Neural cell (in vitro differentiated cells): ENCODE measurements at regions not wholly inside any gene's neighbourhood (a gene's known extent, or its start where the extent isn't known, plus 50 kb on each side); places are given as distances from the start of the nearest gene placed in this dataset.

Source experiments
- H2AFZ ChIP-seq: fragments of 200-600, 300-800 bp; sonication (generic), shearing (Covaris generic); 2 replicates; pipeline ENCODE4 v1.6.0; 2014; ENCODE audit warnings: low read depth, mild to moderate bottlenecking, antibody characterized with exemption, low read length, moderate library complexity
- H3F3A ChIP-seq: fragments of 200-600 bp; shearing (Covaris generic); 2 replicates; pipeline ENCODE4 v1.6.1; 2016; ENCODE audit warnings: mild to moderate bottlenecking, moderate library complexity, mixed read lengths, antibody characterized with exemption, low read length; ENCODE audit not compliant: insufficient read depth, poor library complexity, severe bottlenecking
- H3K27ac ChIP-seq: fragments of 200-600, 300-800 bp; sonication (generic), shearing (Covaris generic); 2 replicates; pipeline ENCODE4 v1.5.1; 2014; ENCODE audit warnings: mild to moderate bottlenecking, low read length, moderate library complexity
- H3K27me3 ChIP-seq: fragments of 300-800, 200-600 bp; sonication (generic), shearing (Covaris generic); 2 replicates; pipeline ENCODE4 v1.6.0; 2014; ENCODE audit warnings: mild to moderate bottlenecking, low read depth, low read length, moderate library complexity; ENCODE audit not compliant: insufficient read depth
- H3K36me3 ChIP-seq: fragments of 300-800, 200-600 bp; sonication (generic), shearing (Covaris generic); 2 replicates; pipeline ENCODE4 v1.5.1; 2014; ENCODE audit warnings: mild to moderate bottlenecking, antibody characterized with exemption, low read length, moderate library complexity; ENCODE audit not compliant: insufficient read depth
- H3K4me2 ChIP-seq: fragments of 300-800, 200-600 bp; sonication (generic), shearing (Covaris generic); 2 replicates; pipeline ENCODE4 v1.6.0; 2014; ENCODE audit warnings: mild to moderate bottlenecking, low read length
- H3K4me3 ChIP-seq: fragments of 300-800, 200-600 bp; sonication (generic), shearing (Covaris generic); 2 replicates; pipeline ENCODE4 v1.5.1; 2014; ENCODE audit warnings: mild to moderate bottlenecking, low read length, moderate library complexity
- H3K79me2 ChIP-seq: fragments of 200-600 bp; shearing (Covaris generic); replicated peaks from 2 replicates; pipeline ENCODE4 v1.6.0; 2014; ENCODE audit warnings: mild to moderate bottlenecking, low read length, moderate library complexity; ENCODE audit not compliant: insufficient read depth
- H3K9ac ChIP-seq: fragments of 300-800, 200-600 bp; sonication (generic), shearing (Covaris generic); 2 replicates; pipeline ENCODE4 v1.6.1; 2016; ENCODE audit warnings: mild to moderate bottlenecking, low read length, mixed read lengths
- H3K9me2 ChIP-seq: fragments of 200-600 bp; shearing (Covaris generic); 2 replicates; pipeline ENCODE4 v1.6.1; 2016; ENCODE audit warnings: mild to moderate bottlenecking, low read length, mixed read lengths; ENCODE audit not compliant: insufficient read depth
- H3K9me3 ChIP-seq: fragments of 200-600, 300-800 bp; sonication (generic), shearing (Covaris generic); 2 replicates; pipeline ENCODE4 v1.6.1; 2016; ENCODE audit warnings: mild to moderate bottlenecking, mixed run types, low read length, moderate library complexity, mixed read lengths
- H4K20me1 ChIP-seq: fragments of 200-600 bp; shearing (Covaris generic); 2 replicates; pipeline ENCODE4 v1.6.1; 2016; ENCODE audit warnings: mild to moderate bottlenecking, mixed run types; ENCODE audit not compliant: insufficient read depth
- EP300 ChIP-seq: fragments of 450-650 bp; conservative IDR thresholded peaks from 2 replicates; pipeline ENCODE4 v1.6.1; 2014; ENCODE audit warnings: antibody characterized with exemption, mild to moderate bottlenecking, moderate library complexity; ENCODE audit not compliant: poor library complexity, severe bottlenecking
- EZH2 ChIP-seq: fragments of 200-600, 300-800 bp; shearing (Covaris generic), sonication (generic); IDR thresholded peaks from 2 replicates; pipeline ENCODE4 v1.6.1; 2014; ENCODE audit warnings: antibody characterized with exemption, low read length, borderline replicate concordance, mild to moderate bottlenecking; ENCODE audit not compliant: insufficient read depth, poor library complexity, severe bottlenecking
- MXI1 ChIP-seq: fragments of 450-650 bp; conservative IDR thresholded peaks from 2 replicates; pipeline ENCODE4 v1.6.1; 2014; ENCODE audit warnings: antibody characterized with exemption, mild to moderate bottlenecking; ENCODE audit not compliant: poor library complexity, severe bottlenecking
- POLR2AphosphoS5 ChIP-seq: IDR thresholded peaks from 2 replicates; pipeline ENCODE4 v1.6.1; 2012
- RAD21 ChIP-seq: fragments of 450-650 bp; conservative IDR thresholded peaks from 2 replicates; pipeline ENCODE4 v1.6.1; 2014; ENCODE audit warnings: antibody characterized with exemption, mild to moderate bottlenecking, moderate library complexity
- SMC3 ChIP-seq: fragments of 450-650 bp; conservative IDR thresholded peaks from 2 replicates; pipeline ENCODE4 v1.6.1; 2014; ENCODE audit warnings: antibody characterized with exemption, mild to moderate bottlenecking, moderate library complexity; ENCODE audit not compliant: poor library complexity
- TAF1 ChIP-seq: IDR thresholded peaks from 2 replicates; pipeline ENCODE4 v1.6.1; 2012; ENCODE audit warnings: low read depth
- TF ChIP-seq, protein P1 (sequence below): fragments of 450-650 bp; IDR thresholded peaks from 2 replicates; pipeline ENCODE4 v1.5.1; 2014; ENCODE audit warnings: antibody characterized with exemption, mild to moderate bottlenecking, moderate library complexity; ENCODE audit not compliant: poor library complexity, severe bottlenecking
- TF ChIP-seq, protein P2 (sequence below): IDR thresholded peaks from 2 replicates; pipeline ENCODE4 v1.6.1; 2012; ENCODE audit warnings: borderline replicate concordance

DNA sequence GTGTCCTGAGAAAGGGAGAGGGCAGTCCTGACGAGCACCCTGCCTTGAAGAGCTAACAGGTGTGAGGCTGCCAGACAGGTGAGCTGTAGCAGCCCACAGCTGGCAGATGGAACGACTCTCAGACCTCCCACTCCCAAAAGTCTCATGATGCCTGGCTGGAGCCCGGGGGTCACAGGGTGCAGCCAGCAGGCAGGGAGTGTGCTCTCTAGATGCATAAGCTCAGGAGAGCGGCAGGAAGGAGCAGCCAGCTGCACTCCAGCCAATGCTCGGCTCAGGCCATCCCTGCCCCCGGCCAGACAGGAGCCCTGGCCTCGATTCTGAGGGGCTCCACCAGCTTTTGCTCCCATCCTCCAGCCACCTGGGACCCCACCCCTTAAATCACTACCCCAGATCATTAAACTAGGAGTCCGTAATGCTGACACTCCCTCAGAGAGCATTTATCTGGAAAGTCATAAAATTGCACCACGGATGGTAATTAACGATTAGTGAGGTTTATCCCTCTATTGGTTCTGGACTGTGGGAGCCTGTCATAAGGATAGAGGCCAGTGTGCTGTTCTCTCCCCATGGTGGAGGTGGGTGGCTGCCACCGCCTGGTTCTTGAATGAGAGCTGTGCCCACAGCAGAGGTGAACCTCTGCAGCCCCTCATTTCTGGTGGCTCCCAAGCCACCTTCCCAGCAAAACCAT lies 63.5 kb upstream of the ZMIZ1 start:
- H3F3A ChIP-seq, result no peaks in the 10 kb centered on the region
- H3K4me2 ChIP-seq, result no peak overlapping the region

DNA sequence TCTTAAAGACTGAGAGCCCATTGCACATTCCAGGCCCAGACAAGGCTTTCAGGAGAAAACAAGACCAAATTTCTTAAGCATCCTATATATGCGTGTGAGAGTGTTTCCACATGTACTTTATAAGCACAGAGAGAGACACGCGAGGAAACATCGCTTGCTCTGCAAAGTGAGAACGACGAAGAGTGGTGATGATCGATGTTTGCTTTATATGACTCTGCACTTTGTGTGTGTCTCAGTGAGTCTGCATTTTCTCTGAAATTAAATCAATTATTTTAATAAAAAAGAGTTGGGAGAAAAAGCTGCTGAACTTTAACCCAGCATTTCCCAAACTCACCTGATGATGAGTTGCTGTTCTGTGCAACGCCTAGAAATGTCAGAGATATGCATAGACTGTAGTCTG lies 61.7 kb upstream of the ZMIZ1 start:
- Histone ChIP-seq H3K9me3 (no peaks in the 10 kb centered on the region), H3K9ac (no peak overlapping the region), H2AFZ (no peak overlapping the region), H3K9me2 (no peaks in the 10 kb centered on the region), H3K27ac (no peak overlapping the region), H3K79me2 (no peaks in the 10 kb centered on the region), H4K20me1 (no peaks in the 10 kb centered on the region), H3F3A (no peaks in the 10 kb centered on the region), H3K4me3 (no peak overlapping the region), H3K36me3 (no peaks in the 10 kb centered on the region), H3K4me2 (no peak overlapping the region), H3K27me3 (no peaks in the 10 kb centered on the region)
- TF ChIP-seq, protein P1, sequence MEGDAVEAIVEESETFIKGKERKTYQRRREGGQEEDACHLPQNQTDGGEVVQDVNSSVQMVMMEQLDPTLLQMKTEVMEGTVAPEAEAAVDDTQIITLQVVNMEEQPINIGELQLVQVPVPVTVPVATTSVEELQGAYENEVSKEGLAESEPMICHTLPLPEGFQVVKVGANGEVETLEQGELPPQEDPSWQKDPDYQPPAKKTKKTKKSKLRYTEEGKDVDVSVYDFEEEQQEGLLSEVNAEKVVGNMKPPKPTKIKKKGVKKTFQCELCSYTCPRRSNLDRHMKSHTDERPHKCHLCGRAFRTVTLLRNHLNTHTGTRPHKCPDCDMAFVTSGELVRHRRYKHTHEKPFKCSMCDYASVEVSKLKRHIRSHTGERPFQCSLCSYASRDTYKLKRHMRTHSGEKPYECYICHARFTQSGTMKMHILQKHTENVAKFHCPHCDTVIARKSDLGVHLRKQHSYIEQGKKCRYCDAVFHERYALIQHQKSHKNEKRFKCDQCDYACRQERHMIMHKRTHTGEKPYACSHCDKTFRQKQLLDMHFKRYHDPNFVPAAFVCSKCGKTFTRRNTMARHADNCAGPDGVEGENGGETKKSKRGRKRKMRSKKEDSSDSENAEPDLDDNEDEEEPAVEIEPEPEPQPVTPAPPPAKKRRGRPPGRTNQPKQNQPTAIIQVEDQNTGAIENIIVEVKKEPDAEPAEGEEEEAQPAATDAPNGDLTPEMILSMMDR, result no peak
- TF ChIP-seq, protein P2, sequence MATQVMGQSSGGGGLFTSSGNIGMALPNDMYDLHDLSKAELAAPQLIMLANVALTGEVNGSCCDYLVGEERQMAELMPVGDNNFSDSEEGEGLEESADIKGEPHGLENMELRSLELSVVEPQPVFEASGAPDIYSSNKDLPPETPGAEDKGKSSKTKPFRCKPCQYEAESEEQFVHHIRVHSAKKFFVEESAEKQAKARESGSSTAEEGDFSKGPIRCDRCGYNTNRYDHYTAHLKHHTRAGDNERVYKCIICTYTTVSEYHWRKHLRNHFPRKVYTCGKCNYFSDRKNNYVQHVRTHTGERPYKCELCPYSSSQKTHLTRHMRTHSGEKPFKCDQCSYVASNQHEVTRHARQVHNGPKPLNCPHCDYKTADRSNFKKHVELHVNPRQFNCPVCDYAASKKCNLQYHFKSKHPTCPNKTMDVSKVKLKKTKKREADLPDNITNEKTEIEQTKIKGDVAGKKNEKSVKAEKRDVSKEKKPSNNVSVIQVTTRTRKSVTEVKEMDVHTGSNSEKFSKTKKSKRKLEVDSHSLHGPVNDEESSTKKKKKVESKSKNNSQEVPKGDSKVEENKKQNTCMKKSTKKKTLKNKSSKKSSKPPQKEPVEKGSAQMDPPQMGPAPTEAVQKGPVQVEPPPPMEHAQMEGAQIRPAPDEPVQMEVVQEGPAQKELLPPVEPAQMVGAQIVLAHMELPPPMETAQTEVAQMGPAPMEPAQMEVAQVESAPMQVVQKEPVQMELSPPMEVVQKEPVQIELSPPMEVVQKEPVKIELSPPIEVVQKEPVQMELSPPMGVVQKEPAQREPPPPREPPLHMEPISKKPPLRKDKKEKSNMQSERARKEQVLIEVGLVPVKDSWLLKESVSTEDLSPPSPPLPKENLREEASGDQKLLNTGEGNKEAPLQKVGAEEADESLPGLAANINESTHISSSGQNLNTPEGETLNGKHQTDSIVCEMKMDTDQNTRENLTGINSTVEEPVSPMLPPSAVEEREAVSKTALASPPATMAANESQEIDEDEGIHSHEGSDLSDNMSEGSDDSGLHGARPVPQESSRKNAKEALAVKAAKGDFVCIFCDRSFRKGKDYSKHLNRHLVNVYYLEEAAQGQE, result no peak
- TF ChIP-seq POLR2AphosphoS5 (no peak), EP300 (no peak), SMC3 (no peak), RAD21 (no peak), MXI1 (no peak), EZH2 (no peak), TAF1 (no peak)

More for the DNA sequence above, 63.5 kb upstream of the ZMIZ1 start:
- Histone ChIP-seq H3K9ac (no peak overlapping the region), H4K20me1 (no peaks in the 10 kb centered on the region), H3K27ac (no peak overlapping the region), H3K9me2 (no peaks in the 10 kb centered on the region), H2AFZ (no peak overlapping the region), H3K36me3 (no peaks in the 10 kb centered on the region), H3K9me3 (no peaks in the 10 kb centered on the region), H3K4me3 (no peak overlapping the region), H3K27me3 (no peaks in the 10 kb centered on the region), H3K79me2 (no peaks in the 10 kb centered on the region)
- TF ChIP-seq SMC3 (no peak), POLR2AphosphoS5 (no peak)
- TF ChIP-seq, protein P2, result no peak
